Loucy (cell line): ENCODE measurements at regions not wholly inside any gene's neighbourhood (a gene's known extent, or its start where the extent isn't known, plus 50 kb on each side); places are given as distances from the start of the nearest gene placed in this dataset.

Experiments
- H2AFZ ChIP-seq: fragments of 200-600 bp; sonication (generic); 2 replicates; pipeline ENCODE4 v1.6.0; 2016; ENCODE audit warnings: antibody characterized with exemption, mild to moderate bottlenecking, low read length, moderate library complexity
- H3F3A ChIP-seq: fragments of 200-600 bp; 2 replicates; pipeline ENCODE4 v1.6.0; 2016; ENCODE audit warnings: antibody characterized with exemption, low read depth, mild to moderate bottlenecking
- H3K27me3 ChIP-seq: fragments of 200-600 bp; sonication (generic); 2 replicates; pipeline ENCODE4 v1.6.1; 2014; ENCODE audit warnings: low read length, mild to moderate bottlenecking; ENCODE audit not compliant: insufficient read depth, poor library complexity, severe bottlenecking
- H3K36me3 ChIP-seq: fragments of 200-600 bp; sonication (generic); 2 replicates; pipeline ENCODE4 v1.6.1; 2016; ENCODE audit warnings: low read length; ENCODE audit not compliant: insufficient read depth
- H3K4me1 ChIP-seq: fragments of 200-600 bp; sonication (generic); 2 replicates; pipeline ENCODE4 v1.5.1; 2014; ENCODE audit warnings: low read length, mild to moderate bottlenecking; ENCODE audit not compliant: insufficient read depth, poor library complexity, severe bottlenecking
- H3K4me2 ChIP-seq: fragments of 200-600 bp; sonication (generic); 2 replicates; pipeline ENCODE4 v1.6.0; 2014; ENCODE audit warnings: antibody characterized with exemption, low read length, low read depth, mild to moderate bottlenecking; ENCODE audit not compliant: poor library complexity, severe bottlenecking
- H3K4me3 ChIP-seq: fragments of 200-600 bp; sonication (generic); 2 replicates; pipeline ENCODE4 v1.5.1; 2014; ENCODE audit warnings: low read length, mild to moderate bottlenecking, mixed read lengths; ENCODE audit not compliant: poor library complexity, severe bottlenecking
- H3K79me2 ChIP-seq: fragments of 200-600 bp; sonication (generic); 2 replicates; pipeline ENCODE4 v1.6.1; 2014; ENCODE audit warnings: low read length; ENCODE audit not compliant: insufficient read depth
- H3K9ac ChIP-seq: fragments of 200-600 bp; sonication (generic); 2 replicates; pipeline ENCODE4 v1.6.0; 2014; ENCODE audit warnings: mild to moderate bottlenecking, low read depth, low read length, moderate library complexity; ENCODE audit not compliant: poor library complexity, severe bottlenecking
- H3K9me2 ChIP-seq: fragments of 200-600 bp; sonication (generic); replicated peaks from 2 replicates; pipeline ENCODE4 v1.6.1; 2016; ENCODE audit warnings: low read depth, low read length, mixed read lengths
- H3K9me3 ChIP-seq: fragments of 200-600 bp; sonication (generic); 2 replicates; pipeline ENCODE4 v1.6.1; 2014; ENCODE audit warnings: mild to moderate bottlenecking, antibody characterized with exemption, low read length, low read depth; ENCODE audit not compliant: insufficient read depth
- H4K20me1 ChIP-seq: fragments of 200-600 bp; sonication (generic); 2 replicates; pipeline ENCODE4 v1.6.0; 2014; ENCODE audit warnings: antibody characterized with exemption, low read length, mild to moderate bottlenecking; ENCODE audit not compliant: insufficient read depth, poor library complexity, severe bottlenecking
- EZH2phosphoT487 ChIP-seq: fragments of 200-600 bp; IDR thresholded peaks from 2 replicates; pipeline ENCODE4 v1.6.1; 2018; ENCODE audit warnings: antibody characterized with exemption, mild to moderate bottlenecking, moderate library complexity, borderline replicate concordance
- TF ChIP-seq, protein P1 (sequence below): fragments of 200-600 bp; sonication (generic); conservative IDR thresholded peaks from 2 replicates; pipeline ENCODE4 v1.5.1; 2014; ENCODE audit warnings: mild to moderate bottlenecking, antibody characterized with exemption, low read length

DNA sequence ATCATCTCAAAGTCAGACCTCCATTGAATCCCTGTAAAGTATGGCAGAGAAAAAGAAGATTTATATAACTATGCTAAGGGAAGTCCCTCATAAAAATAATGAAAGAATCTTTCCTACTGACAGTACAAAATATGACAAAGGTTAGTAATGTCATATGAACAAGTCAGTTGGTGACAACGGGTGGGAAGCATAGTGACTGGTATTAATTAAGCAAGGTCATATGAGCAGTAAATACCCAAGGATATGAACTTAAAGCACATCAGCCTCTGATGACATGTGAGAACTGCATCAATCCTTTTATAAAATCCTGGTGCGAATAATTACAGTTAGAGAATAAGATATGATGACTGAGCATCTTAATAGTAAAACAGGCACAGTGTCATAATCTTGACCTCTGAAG is 364.8 kb upstream of the GALNTL6 start:
- Histone ChIP-seq H3K9me3 (no peaks in the 10 kb centered on the region), H3K4me1 (peaks cover 19% of the 10 kb centered on the region), H3K79me2 (no peaks in the 10 kb centered on the region), H2AFZ (no peak overlapping the region), H3K27me3 (no peaks in the 10 kb centered on the region), H3K9me2 (no peaks in the 10 kb centered on the region), H3F3A (no peaks in the 10 kb centered on the region), H3K4me3 (no peak overlapping the region), H4K20me1 (no peaks in the 10 kb centered on the region), H3K4me2 (no peak overlapping the region), H3K36me3 (no peaks in the 10 kb centered on the region), H3K9ac (no peak overlapping the region)
- TF ChIP-seq, protein P1, sequence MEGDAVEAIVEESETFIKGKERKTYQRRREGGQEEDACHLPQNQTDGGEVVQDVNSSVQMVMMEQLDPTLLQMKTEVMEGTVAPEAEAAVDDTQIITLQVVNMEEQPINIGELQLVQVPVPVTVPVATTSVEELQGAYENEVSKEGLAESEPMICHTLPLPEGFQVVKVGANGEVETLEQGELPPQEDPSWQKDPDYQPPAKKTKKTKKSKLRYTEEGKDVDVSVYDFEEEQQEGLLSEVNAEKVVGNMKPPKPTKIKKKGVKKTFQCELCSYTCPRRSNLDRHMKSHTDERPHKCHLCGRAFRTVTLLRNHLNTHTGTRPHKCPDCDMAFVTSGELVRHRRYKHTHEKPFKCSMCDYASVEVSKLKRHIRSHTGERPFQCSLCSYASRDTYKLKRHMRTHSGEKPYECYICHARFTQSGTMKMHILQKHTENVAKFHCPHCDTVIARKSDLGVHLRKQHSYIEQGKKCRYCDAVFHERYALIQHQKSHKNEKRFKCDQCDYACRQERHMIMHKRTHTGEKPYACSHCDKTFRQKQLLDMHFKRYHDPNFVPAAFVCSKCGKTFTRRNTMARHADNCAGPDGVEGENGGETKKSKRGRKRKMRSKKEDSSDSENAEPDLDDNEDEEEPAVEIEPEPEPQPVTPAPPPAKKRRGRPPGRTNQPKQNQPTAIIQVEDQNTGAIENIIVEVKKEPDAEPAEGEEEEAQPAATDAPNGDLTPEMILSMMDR: no peak
- TF ChIP-seq EZH2phosphoT487: no peak

DNA sequence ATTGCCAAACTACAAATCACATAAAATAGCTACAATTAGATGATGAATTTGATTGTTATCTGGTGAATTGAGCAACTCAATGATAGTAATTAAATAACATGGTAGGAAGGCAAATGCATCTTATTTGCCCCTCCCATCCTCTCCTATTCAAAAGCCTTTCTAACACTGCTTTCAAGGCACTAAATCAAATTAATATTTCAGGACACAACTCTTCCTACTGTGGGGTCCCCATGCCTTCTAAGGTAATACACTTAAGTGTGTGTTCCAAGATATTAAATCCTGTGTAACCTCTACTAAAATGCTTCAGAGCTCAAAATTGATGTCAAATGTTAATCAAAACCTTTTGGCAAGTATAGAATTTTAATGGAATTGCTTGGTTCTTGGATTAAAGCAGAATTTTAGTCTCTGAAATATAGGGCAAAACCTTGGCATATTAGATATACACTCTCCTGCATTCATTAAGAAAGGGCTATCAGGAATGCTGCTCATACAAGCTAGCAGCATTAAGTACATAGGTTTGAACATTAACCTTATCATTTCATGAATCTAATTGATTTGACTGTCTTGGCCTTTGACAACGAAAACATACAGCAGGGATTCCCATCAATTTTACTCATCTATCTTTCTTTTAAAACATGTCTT is 371.8 kb upstream of the GALNTL6 start:
- no peak overlapping the region for H3K4me2 ChIP-seq
- H3K9me2 ChIP-seq: no peaks in the 10 kb centered on the region
- H3F3A ChIP-seq: no peaks in the 10 kb centered on the region
- no peaks in the 10 kb centered on the region for H3K36me3 ChIP-seq
- no peak overlapping the region for H2AFZ ChIP-seq
- no peak overlapping the region for H3K9ac ChIP-seq
- H3K27me3 ChIP-seq: no peaks in the 10 kb centered on the region
- no peak for TF ChIP-seq EZH2phosphoT487
- TF ChIP-seq, protein P1: no peak
- no peaks in the 10 kb centered on the region for H4K20me1 ChIP-seq
- no peaks in the 10 kb centered on the region for H3K79me2 ChIP-seq
- H3K4me3 ChIP-seq: no peak overlapping the region
- H3K4me1 ChIP-seq: peaks cover 3% of the 10 kb centered on the region
- no peaks in the 10 kb centered on the region for H3K9me3 ChIP-seq

DNA sequence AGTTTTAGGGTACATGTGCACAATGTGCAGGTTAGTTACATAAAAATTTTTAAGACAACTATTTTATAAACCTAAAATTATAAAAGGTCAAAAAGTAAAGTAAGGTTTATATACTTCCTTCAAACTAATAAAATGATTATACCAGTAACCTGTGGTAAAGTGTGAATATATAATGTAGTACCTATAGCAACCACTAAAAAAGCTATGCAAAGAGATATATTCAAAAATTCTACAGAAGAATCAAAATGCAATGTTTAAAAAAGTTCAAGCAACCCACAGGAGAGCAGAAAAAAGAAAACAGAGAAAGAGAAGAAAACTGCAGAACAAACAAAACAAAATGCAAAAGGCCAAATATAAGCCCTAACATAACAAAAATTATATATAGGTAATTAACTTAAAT is 379.5 kb upstream of the GALNTL6 start:
- no peaks in the 10 kb centered on the region for H3K9me3 ChIP-seq
- TF ChIP-seq EZH2phosphoT487: no peak
- TF ChIP-seq, protein P1: peak; percentile 23; the same call in 1 of the 2 replicates
- H3K9me2 ChIP-seq: no peaks in the 10 kb centered on the region
- H3K4me2 ChIP-seq: no peak overlapping the region
- no peak overlapping the region for H3K9ac ChIP-seq
- H3K79me2 ChIP-seq: no peaks in the 10 kb centered on the region
- H3K4me1 ChIP-seq: peaks cover 2% of the 10 kb centered on the region
- H2AFZ ChIP-seq: no peak overlapping the region
- no peak overlapping the region for H3K4me3 ChIP-seq
- no peaks in the 10 kb centered on the region for H3K27me3 ChIP-seq
- no peaks in the 10 kb centered on the region for H3F3A ChIP-seq
- no peaks in the 10 kb centered on the region for H3K36me3 ChIP-seq
- H4K20me1 ChIP-seq: no peaks in the 10 kb centered on the region
